ENCODE measurements at regions not wholly inside any gene's neighbourhood (a gene's known extent, or its start where the extent isn't known, plus 50 kb on each side); places are given as distances from the start of the nearest gene placed in this dataset.

- Histone ChIP-seq H3K9me3 (no peaks in the 10 kb centered on the region), H3K27me3 (no peaks in the 10 kb centered on the region), H3K4me1 (no peaks in the 10 kb centered on the region), H3K4me3 (no peak overlapping the region), H3K36me3 (no peaks in the 10 kb centered on the region), H3K27ac (no peak overlapping the region)
- no peak for ATAC-seq
- intact Hi-C loops (cut with DNase I), result no loop called here
- no peak for DNase-seq
- 93 to 97% methylated on average over 14 of the region's 14 CpGs for WGBS, 2 donors
- TF ChIP-seq CTCF (IDR thresholded peaks at IDR 0.05), result no peak
Observed at GRCh38 chr3:194833114-194833910, 147.6 kb downstream of the FAM43A start.

GRCh38 chr3:194836661-194837060 lies 151.0 kb downstream of the FAM43A start:
- H3K9me3 ChIP-seq, result peaks cover 0 to 3% (median 0%) of the 10 kb centered on the region in 11 donors

GRCh38 chr3:194837457-194838127 lies 151.9 kb downstream of the FAM43A start:
- Histone ChIP-seq H3K27ac (no peak overlapping the region), H3K9me3 (peaks cover 0 to 3% (median 0%) of the 10 kb centered on the region in 11 donors), H3K27me3 (no peaks in the 10 kb centered on the region), H3K4me3 (no peak overlapping the region), H3K4me1 (peaks cover 0 to 10% (median 7%) of the 10 kb centered on the region in 9 donors), H3K36me3 (no peaks in the 10 kb centered on the region)
- intact Hi-C loops (cut with DNase I), result no loop called here
- ATAC-seq (no peak), DNase-seq (no peak)
- TF ChIP-seq CTCF (IDR thresholded peaks at IDR 0.05), result no peak
- 88 to 92% methylated on average over 9 of the region's 9 CpGs for WGBS, 2 donors

More at GRCh38 chr3:194836661-194837060, 151.0 kb downstream of the FAM43A start:
- H3K27me3 ChIP-seq, result no peaks in the 10 kb centered on the region
- peaks cover 0 to 10% (median 7%) of the 10 kb centered on the region in 9 donors for H3K4me1 ChIP-seq
- no peak overlapping the region for H3K4me3 ChIP-seq
- DNase-seq (no peak), ATAC-seq (no peak)
- intact Hi-C loops (cut with DNase I), result no loop called here
- no peak overlapping the region for H3K27ac ChIP-seq
- WGBS, 2 donors, result 91 to 93% methylated on average over 1 of the region's 1 CpG
- no peaks in the 10 kb centered on the region for H3K36me3 ChIP-seq
- TF ChIP-seq CTCF (IDR thresholded peaks at IDR 0.05), result no peak

- intact Hi-C loops (cut with DNase I), result no loop called here
- H3K4me1 ChIP-seq, result peaks cover 0 to 10% (median 7%) of the 10 kb centered on the region in 9 donors
- H3K4me3 ChIP-seq, result no peak overlapping the region
- H3K27ac ChIP-seq, result no peak overlapping the region
- ATAC-seq (no peak), DNase-seq (no peak)
- no peak for TF ChIP-seq CTCF (IDR thresholded peaks at IDR 0.05)
- 91 to 92% methylated on average over 9 of the region's 9 CpGs for WGBS, 2 donors
- H3K27me3 ChIP-seq, result no peaks in the 10 kb centered on the region
- H3K36me3 ChIP-seq, result no peaks in the 10 kb centered on the region
- H3K9me3 ChIP-seq, result peaks cover 0 to 3% (median 0%) of the 10 kb centered on the region in 11 donors
Observed at GRCh38 chr3:194838236-194838635, 152.6 kb downstream of the FAM43A start.

Data from heart right ventricle (tissue), 16 donors.